ENCODE measurements at regions not wholly inside any gene's neighbourhood (a gene's known extent, or its start where the extent isn't known, plus 50 kb on each side); places are given as distances from the start of the nearest gene placed in this dataset.
"Not testable (repeated sequence)": the region's sequence is repeated elsewhere in the genome, so short reads cannot be mapped to it uniquely, and the experiment has no call there.

GRCh38 chr6:119517428-119517827, 167.9 kb upstream of the MAN1A1 start:
- Mint-ChIP-seq H3K4me1 (ENCODE audit: low read depth) (peaks cover 11% of the 10 kb centered on the region), H3K4me3 (no peak overlapping the region), H3K36me3 (ENCODE audit: low read depth) (no peaks in the 10 kb centered on the region), H3K27ac (no peak overlapping the region), H3K9me3 (no peaks in the 10 kb centered on the region), H3K27me3 (ENCODE audit: low read depth) (peaks cover 46% of the 10 kb centered on the region)

GRCh38 chr6:119514345-119514744, 164.8 kb upstream of the MAN1A1 start:
- peaks cover 50% of the 10 kb centered on the region for H3K27me3 Mint-ChIP-seq (ENCODE audit: low read depth)
- H3K4me1 Mint-ChIP-seq (ENCODE audit: low read depth), result peaks cover 11% of the 10 kb centered on the region
- no peaks in the 10 kb centered on the region for H3K36me3 Mint-ChIP-seq (ENCODE audit: low read depth)
- no peaks in the 10 kb centered on the region for H3K9me3 Mint-ChIP-seq
- no peak overlapping the region for H3K27ac Mint-ChIP-seq
- H3K4me3 Mint-ChIP-seq, result no peak overlapping the region

GRCh38 chr6:119511024-119511423, 161.5 kb upstream of the MAN1A1 start:
- no peaks in the 10 kb centered on the region for H3K36me3 Mint-ChIP-seq (ENCODE audit: low read depth)
- peaks cover 49% of the 10 kb centered on the region for H3K27me3 Mint-ChIP-seq (ENCODE audit: low read depth)
- H3K4me1 Mint-ChIP-seq (ENCODE audit: low read depth), result no peaks in the 10 kb centered on the region
- no peak overlapping the region for H3K27ac Mint-ChIP-seq
- H3K4me3 Mint-ChIP-seq, result no peak overlapping the region
- no peaks in the 10 kb centered on the region for H3K9me3 Mint-ChIP-seq

- Mint-ChIP-seq H3K4me3 (no peak overlapping the region), H3K36me3 (ENCODE audit: low read depth) (no peaks in the 10 kb centered on the region), H3K9me3 (no peaks in the 10 kb centered on the region), H3K27ac (no peak overlapping the region), H3K27me3 (ENCODE audit: low read depth) (peaks cover 46% of the 10 kb centered on the region), H3K4me1 (ENCODE audit: low read depth) (no peaks in the 10 kb centered on the region)
These were observed 160.7 kb upstream of the MAN1A1 start for GRCh38 chr6:119510246-119510645.

GRCh38 chr6:119506631-119507174, 157.1 kb upstream of the MAN1A1 start:
- Mint-ChIP-seq H3K4me1 (ENCODE audit: low read depth) (peaks cover 2% of the 10 kb centered on the region), H3K4me3 (no peak overlapping the region), H3K36me3 (ENCODE audit: low read depth) (no peaks in the 10 kb centered on the region), H3K27ac (no peak overlapping the region), H3K9me3 (no peaks in the 10 kb centered on the region), H3K27me3 (ENCODE audit: low read depth) (peaks cover 40% of the 10 kb centered on the region)

- H3K9me3 Mint-ChIP-seq, result no peaks in the 10 kb centered on the region
- no peak overlapping the region for H3K27ac Mint-ChIP-seq
- peaks cover 33% of the 10 kb centered on the region for H3K27me3 Mint-ChIP-seq (ENCODE audit: low read depth)
- H3K4me1 Mint-ChIP-seq (ENCODE audit: low read depth), result peaks cover 2% of the 10 kb centered on the region
- no peaks in the 10 kb centered on the region for H3K36me3 Mint-ChIP-seq (ENCODE audit: low read depth)
- H3K4me3 Mint-ChIP-seq, result no peak overlapping the region
These were observed 152.4 kb upstream of the MAN1A1 start for GRCh38 chr6:119501798-119502483.

- Mint-ChIP-seq H3K27me3 (ENCODE audit: low read depth) (peaks cover 38% of the 10 kb centered on the region), H3K9me3 (no peaks in the 10 kb centered on the region), H3K27ac (no peak overlapping the region), H3K4me1 (ENCODE audit: low read depth) (peaks cover 2% of the 10 kb centered on the region), H3K4me3 (no peak overlapping the region), H3K36me3 (ENCODE audit: low read depth) (no peaks in the 10 kb centered on the region)
These were observed 150.2 kb upstream of the MAN1A1 start for GRCh38 chr6:119499797-119500196.

GRCh38 chr6:119497988-119498727, 148.6 kb upstream of the MAN1A1 start:
- Mint-ChIP-seq H3K4me3 (no peak overlapping the region), H3K4me1 (ENCODE audit: low read depth) (peaks cover 4% of the 10 kb centered on the region), H3K27me3 (ENCODE audit: low read depth) (peaks cover 50% of the 10 kb centered on the region), H3K36me3 (ENCODE audit: low read depth) (no peaks in the 10 kb centered on the region), H3K27ac (no peak overlapping the region), H3K9me3 (no peaks in the 10 kb centered on the region)

- H3K27me3 Mint-ChIP-seq (ENCODE audit: low read depth), result peaks cover 35% of the 10 kb centered on the region
- peaks cover 3% of the 10 kb centered on the region for H3K4me1 Mint-ChIP-seq (ENCODE audit: low read depth)
- no peak overlapping the region for H3K27ac Mint-ChIP-seq
- no peak overlapping the region for H3K4me3 Mint-ChIP-seq
- peaks cover 7% of the 10 kb centered on the region for H3K9me3 Mint-ChIP-seq
- H3K36me3 Mint-ChIP-seq (ENCODE audit: low read depth), result peaks cover 6% of the 10 kb centered on the region
These were observed 145.7 kb upstream of the MAN1A1 start for GRCh38 chr6:119495230-119495683.

GRCh38 chr6:119493980-119494379, 144.4 kb upstream of the MAN1A1 start:
- H3K4me3 Mint-ChIP-seq, result no peak overlapping the region
- peaks cover 33% of the 10 kb centered on the region for H3K27me3 Mint-ChIP-seq (ENCODE audit: low read depth)

GRCh38 chr6:119491112-119491511, 141.6 kb upstream of the MAN1A1 start:
- peaks cover 14% of the 10 kb centered on the region for H3K36me3 Mint-ChIP-seq (ENCODE audit: low read depth)
- H3K4me3 Mint-ChIP-seq, result not testable (repeated sequence)

More at GRCh38 chr6:119493980-119494379, 144.4 kb upstream of the MAN1A1 start:
- H3K4me1 Mint-ChIP-seq (ENCODE audit: low read depth), result peaks cover 10% of the 10 kb centered on the region
- no peak overlapping the region for H3K27ac Mint-ChIP-seq
- peaks cover 9% of the 10 kb centered on the region for H3K36me3 Mint-ChIP-seq (ENCODE audit: low read depth)
- H3K9me3 Mint-ChIP-seq, result peaks cover 11% of the 10 kb centered on the region

GRCh38 chr6:119490050-119490449, 140.5 kb upstream of the MAN1A1 start:
- H3K4me3 Mint-ChIP-seq, result peak overlapping the region; percentile 69

More at GRCh38 chr6:119491112-119491511, 141.6 kb upstream of the MAN1A1 start:
- Mint-ChIP-seq H3K4me1 (ENCODE audit: low read depth) (peaks cover 10% of the 10 kb centered on the region), H3K27me3 (ENCODE audit: low read depth) (peaks cover 25% of the 10 kb centered on the region), H3K9me3 (peaks cover 22% of the 10 kb centered on the region)
- not testable (repeated sequence) for H3K27ac Mint-ChIP-seq

GRCh38 chr6:119484598-119484997, 135.0 kb upstream of the MAN1A1 start:
- peaks cover 11% of the 10 kb centered on the region for H3K9me3 Mint-ChIP-seq
- peaks cover 8% of the 10 kb centered on the region for H3K27me3 Mint-ChIP-seq (ENCODE audit: low read depth)
- peaks cover 8% of the 10 kb centered on the region for H3K36me3 Mint-ChIP-seq (ENCODE audit: low read depth)
- H3K4me3 Mint-ChIP-seq, result no peak overlapping the region
- peaks cover 4% of the 10 kb centered on the region for H3K4me1 Mint-ChIP-seq (ENCODE audit: low read depth)
- H3K27ac Mint-ChIP-seq, result no peak overlapping the region

More at GRCh38 chr6:119490050-119490449, 140.5 kb upstream of the MAN1A1 start:
- H3K27me3 Mint-ChIP-seq (ENCODE audit: low read depth), result peaks cover 21% of the 10 kb centered on the region
- peaks cover 10% of the 10 kb centered on the region for H3K4me1 Mint-ChIP-seq (ENCODE audit: low read depth)
- H3K9me3 Mint-ChIP-seq, result peaks cover 22% of the 10 kb centered on the region
- peaks cover 14% of the 10 kb centered on the region for H3K36me3 Mint-ChIP-seq (ENCODE audit: low read depth)
- H3K27ac Mint-ChIP-seq, result peak overlapping the region; percentile 82

- Mint-ChIP-seq H3K27ac (no peak overlapping the region), H3K9me3 (peaks cover 11% of the 10 kb centered on the region), H3K4me1 (ENCODE audit: low read depth) (no peaks in the 10 kb centered on the region), H3K4me3 (no peak overlapping the region), H3K36me3 (ENCODE audit: low read depth) (peaks cover 8% of the 10 kb centered on the region), H3K27me3 (ENCODE audit: low read depth) (peaks cover 8% of the 10 kb centered on the region)
These were observed 134.3 kb upstream of the MAN1A1 start for GRCh38 chr6:119483908-119484307.

GRCh38 chr6:119482850-119483285, 133.3 kb upstream of the MAN1A1 start:
- H3K9me3 Mint-ChIP-seq, result peaks cover 7% of the 10 kb centered on the region
- peaks cover 8% of the 10 kb centered on the region for H3K27me3 Mint-ChIP-seq (ENCODE audit: low read depth)
- H3K4me1 Mint-ChIP-seq (ENCODE audit: low read depth), result no peaks in the 10 kb centered on the region
- H3K36me3 Mint-ChIP-seq (ENCODE audit: low read depth), result peaks cover 6% of the 10 kb centered on the region
- no peak overlapping the region for H3K27ac Mint-ChIP-seq
- H3K4me3 Mint-ChIP-seq, result no peak overlapping the region

Data from T-helper 1 cell treated with Interleukin-12 subunit alpha and Interleukin-12 subunit beta and Interleukin-4 antibody, amounts not matched to agents 30 μg/mL and 1 μg/mL, for 36 hours (primary cell).